ENCODE measurements at regions not wholly inside any gene's neighbourhood (a gene's known extent, or its start where the extent isn't known, plus 50 kb on each side); places are given as distances from the start of the nearest gene placed in this dataset.

DNA sequence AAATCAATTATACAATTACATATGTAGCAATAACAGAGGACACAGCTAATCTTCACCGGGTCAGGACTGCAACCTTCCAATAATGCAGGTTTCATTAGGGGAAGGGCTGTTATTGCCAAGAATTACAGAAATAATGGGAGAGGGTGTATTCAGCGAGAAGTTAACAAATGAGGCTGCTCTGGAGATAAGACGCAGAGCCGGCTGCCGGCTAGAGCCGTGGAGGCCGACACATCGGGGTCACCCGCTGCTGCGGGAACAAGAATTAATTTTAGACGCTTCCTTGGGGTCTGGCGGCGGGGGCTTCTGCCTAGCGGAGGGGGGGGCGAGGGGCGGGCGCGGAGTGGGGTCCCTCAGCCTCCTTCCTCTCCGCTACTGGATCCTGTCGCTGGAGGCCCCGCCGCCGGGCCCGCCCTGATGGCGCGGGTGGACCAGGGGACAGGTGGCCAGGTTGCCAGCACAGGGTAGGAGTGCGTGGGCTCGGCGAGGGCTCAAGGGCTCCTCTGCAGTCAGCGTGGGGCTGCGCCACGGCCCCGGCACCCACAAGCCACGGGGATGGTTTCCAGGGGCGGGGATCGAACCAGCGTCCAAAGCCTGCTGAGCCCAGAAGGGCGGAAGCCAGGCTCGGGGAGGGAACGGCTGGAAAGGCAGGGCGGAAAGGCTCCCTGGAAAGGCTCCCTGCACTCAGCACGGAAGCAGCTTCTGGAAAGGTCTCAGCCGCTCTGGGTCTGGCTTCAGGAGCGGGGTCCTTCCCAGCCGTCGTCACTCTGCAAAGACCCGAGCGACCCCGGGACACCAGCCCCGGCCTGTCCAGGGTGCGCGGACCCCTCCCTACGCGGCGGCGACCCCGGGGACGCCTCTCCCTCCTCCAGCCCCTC, 113.8 kb upstream of the NKX1-1 start:
- no peak overlapping the region for H2AFZ ChIP-seq (ENCODE audit: low read length)
- H3K4me2 ChIP-seq (ENCODE audit: insufficient read depth, low read length) = no peak overlapping the region
- H3K36me3 ChIP-seq (ENCODE audit: insufficient read depth, low read length) = no peaks in the 10 kb centered on the region
- no peaks in the 10 kb centered on the region for H4K20me1 ChIP-seq (ENCODE audit: insufficient read depth, low read length)
- H3K4me3 ChIP-seq (ENCODE audit: insufficient read depth, low read length) = no peak overlapping the region
- H3K79me2 ChIP-seq (ENCODE audit: insufficient read depth, low read length) = no peaks in the 10 kb centered on the region
- H3K27ac ChIP-seq (ENCODE audit: low read depth, low read length) = no peak overlapping the region
- no peak for DNase-seq (ENCODE audit: insufficient read length, low spot score, missing footprints)
- peaks cover 25% of the 10 kb centered on the region for H3K27me3 ChIP-seq (ENCODE audit: insufficient read depth, low read length)
- TF ChIP-seq, protein P1, sequence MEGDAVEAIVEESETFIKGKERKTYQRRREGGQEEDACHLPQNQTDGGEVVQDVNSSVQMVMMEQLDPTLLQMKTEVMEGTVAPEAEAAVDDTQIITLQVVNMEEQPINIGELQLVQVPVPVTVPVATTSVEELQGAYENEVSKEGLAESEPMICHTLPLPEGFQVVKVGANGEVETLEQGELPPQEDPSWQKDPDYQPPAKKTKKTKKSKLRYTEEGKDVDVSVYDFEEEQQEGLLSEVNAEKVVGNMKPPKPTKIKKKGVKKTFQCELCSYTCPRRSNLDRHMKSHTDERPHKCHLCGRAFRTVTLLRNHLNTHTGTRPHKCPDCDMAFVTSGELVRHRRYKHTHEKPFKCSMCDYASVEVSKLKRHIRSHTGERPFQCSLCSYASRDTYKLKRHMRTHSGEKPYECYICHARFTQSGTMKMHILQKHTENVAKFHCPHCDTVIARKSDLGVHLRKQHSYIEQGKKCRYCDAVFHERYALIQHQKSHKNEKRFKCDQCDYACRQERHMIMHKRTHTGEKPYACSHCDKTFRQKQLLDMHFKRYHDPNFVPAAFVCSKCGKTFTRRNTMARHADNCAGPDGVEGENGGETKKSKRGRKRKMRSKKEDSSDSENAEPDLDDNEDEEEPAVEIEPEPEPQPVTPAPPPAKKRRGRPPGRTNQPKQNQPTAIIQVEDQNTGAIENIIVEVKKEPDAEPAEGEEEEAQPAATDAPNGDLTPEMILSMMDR (IDR thresholded peaks at IDR 0.05; ENCODE audit: extremely low read depth, low read depth, low read length) = no peak
- no peaks in the 10 kb centered on the region for H3K9me3 ChIP-seq (ENCODE audit: low read depth, low read length)
- no peaks in the 10 kb centered on the region for H3K4me1 ChIP-seq (ENCODE audit: insufficient read depth, low read length)

DNA sequence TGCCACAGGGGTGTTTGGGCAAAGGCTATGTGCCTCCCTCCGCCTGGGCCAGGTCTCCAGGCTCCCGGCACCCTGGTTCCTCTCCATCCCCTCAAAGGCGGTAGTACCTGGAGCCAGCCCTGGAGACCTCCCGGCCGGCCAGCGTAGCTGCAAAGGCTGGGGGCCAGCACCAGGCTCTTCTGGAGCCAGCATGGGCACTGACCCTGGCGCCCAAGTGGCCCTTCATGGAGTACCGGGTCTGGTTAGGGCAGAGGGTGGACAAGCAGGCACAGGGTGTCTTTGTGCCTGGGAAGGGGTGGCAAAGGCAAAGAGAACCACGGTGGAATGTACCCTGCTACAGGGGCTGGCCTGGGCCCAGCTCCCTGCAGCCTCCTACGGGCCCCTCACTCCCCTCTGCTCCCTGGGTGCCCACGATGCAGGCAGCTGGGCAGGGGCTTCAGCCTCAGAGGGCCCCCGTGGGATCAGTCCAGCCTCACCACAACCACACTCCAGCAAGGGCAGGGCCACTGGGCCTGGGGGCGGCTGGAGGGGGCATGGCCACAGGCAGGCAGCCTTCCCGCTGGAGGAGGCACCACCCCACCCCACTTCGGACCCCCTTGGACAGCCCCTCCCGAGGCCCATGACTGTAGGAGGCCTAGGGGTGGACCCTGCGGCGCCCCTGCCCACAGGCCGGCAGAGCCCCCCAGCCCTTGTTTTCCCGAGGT, 112.9 kb upstream of the NKX1-1 start:
- Histone ChIP-seq H3K4me2 (ENCODE audit: insufficient read depth, low read length) (no peak overlapping the region), H3K79me2 (ENCODE audit: insufficient read depth, low read length) (no peaks in the 10 kb centered on the region), H2AFZ (ENCODE audit: low read length) (no peak overlapping the region), H3K4me3 (ENCODE audit: insufficient read depth, low read length) (no peak overlapping the region), H3K36me3 (ENCODE audit: insufficient read depth, low read length) (no peaks in the 10 kb centered on the region), H3K27ac (ENCODE audit: low read depth, low read length) (no peak overlapping the region), H3K27me3 (ENCODE audit: insufficient read depth, low read length) (peaks cover 22% of the 10 kb centered on the region), H3K4me1 (ENCODE audit: insufficient read depth, low read length) (no peaks in the 10 kb centered on the region), H4K20me1 (ENCODE audit: insufficient read depth, low read length) (no peaks in the 10 kb centered on the region), H3K9me3 (ENCODE audit: low read depth, low read length) (no peaks in the 10 kb centered on the region)
- DNase-seq (ENCODE audit: insufficient read length, low spot score, missing footprints) = no peak
- TF ChIP-seq, protein P1 (IDR thresholded peaks at IDR 0.05; ENCODE audit: extremely low read depth, low read depth, low read length) = no peak

- Histone ChIP-seq H3K27me3 (ENCODE audit: insufficient read depth, low read length) (peaks cover 22% of the 10 kb centered on the region), H4K20me1 (ENCODE audit: insufficient read depth, low read length) (no peaks in the 10 kb centered on the region), H2AFZ (ENCODE audit: low read length) (no peak overlapping the region), H3K4me1 (ENCODE audit: insufficient read depth, low read length) (no peaks in the 10 kb centered on the region), H3K9me3 (ENCODE audit: low read depth, low read length) (no peaks in the 10 kb centered on the region), H3K4me3 (ENCODE audit: insufficient read depth, low read length) (no peak overlapping the region), H3K36me3 (ENCODE audit: insufficient read depth, low read length) (no peaks in the 10 kb centered on the region), H3K79me2 (ENCODE audit: insufficient read depth, low read length) (no peaks in the 10 kb centered on the region), H3K4me2 (ENCODE audit: insufficient read depth, low read length) (no peak overlapping the region), H3K27ac (ENCODE audit: low read depth, low read length) (no peak overlapping the region)
- TF ChIP-seq, protein P1 (IDR thresholded peaks at IDR 0.05; ENCODE audit: extremely low read depth, low read depth, low read length) = no peak
- no peak for DNase-seq (ENCODE audit: insufficient read length, low spot score, missing footprints)
Observed at GRCh38 chr4:1517592-1518411, 111.6 kb upstream of the NKX1-1 start.

All from osteoblast (primary cell).